LNCaP clone FGC (cell line): ENCODE measurements at regions not wholly inside any gene's neighbourhood (a gene's known extent, or its start where the extent isn't known, plus 50 kb on each side); places are given as distances from the start of the nearest gene placed in this dataset.

Experiments
- DNase-seq: peaks from one replicate; pipeline ENCODE4 v3.0.0-alpha.2; 2011; ENCODE audit warnings: low read depth
- H3K4me3 ChIP-seq: 2 replicates; pipeline ENCODE4 v1.5.1; 2011; ENCODE audit warnings: mild to moderate bottlenecking, low read depth, low read length, control low read depth
- TF ChIP-seq, protein P1 (sequence below): IDR thresholded peaks from 2 replicates; pipeline ENCODE4 v1.5.1; 2012; ENCODE audit warnings: mild to moderate bottlenecking; ENCODE audit not compliant: control insufficient read depth, insufficient read depth; ENCODE audit errors: extremely low read depth

- TF ChIP-seq, protein P1, sequence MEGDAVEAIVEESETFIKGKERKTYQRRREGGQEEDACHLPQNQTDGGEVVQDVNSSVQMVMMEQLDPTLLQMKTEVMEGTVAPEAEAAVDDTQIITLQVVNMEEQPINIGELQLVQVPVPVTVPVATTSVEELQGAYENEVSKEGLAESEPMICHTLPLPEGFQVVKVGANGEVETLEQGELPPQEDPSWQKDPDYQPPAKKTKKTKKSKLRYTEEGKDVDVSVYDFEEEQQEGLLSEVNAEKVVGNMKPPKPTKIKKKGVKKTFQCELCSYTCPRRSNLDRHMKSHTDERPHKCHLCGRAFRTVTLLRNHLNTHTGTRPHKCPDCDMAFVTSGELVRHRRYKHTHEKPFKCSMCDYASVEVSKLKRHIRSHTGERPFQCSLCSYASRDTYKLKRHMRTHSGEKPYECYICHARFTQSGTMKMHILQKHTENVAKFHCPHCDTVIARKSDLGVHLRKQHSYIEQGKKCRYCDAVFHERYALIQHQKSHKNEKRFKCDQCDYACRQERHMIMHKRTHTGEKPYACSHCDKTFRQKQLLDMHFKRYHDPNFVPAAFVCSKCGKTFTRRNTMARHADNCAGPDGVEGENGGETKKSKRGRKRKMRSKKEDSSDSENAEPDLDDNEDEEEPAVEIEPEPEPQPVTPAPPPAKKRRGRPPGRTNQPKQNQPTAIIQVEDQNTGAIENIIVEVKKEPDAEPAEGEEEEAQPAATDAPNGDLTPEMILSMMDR, result no peak
- no peak overlapping the region for H3K4me3 ChIP-seq
- no peak for DNase-seq
Measured at GRCh38 chr11:106456647-106457046, 379.2 kb downstream of the AASDHPPT start.

DNA sequence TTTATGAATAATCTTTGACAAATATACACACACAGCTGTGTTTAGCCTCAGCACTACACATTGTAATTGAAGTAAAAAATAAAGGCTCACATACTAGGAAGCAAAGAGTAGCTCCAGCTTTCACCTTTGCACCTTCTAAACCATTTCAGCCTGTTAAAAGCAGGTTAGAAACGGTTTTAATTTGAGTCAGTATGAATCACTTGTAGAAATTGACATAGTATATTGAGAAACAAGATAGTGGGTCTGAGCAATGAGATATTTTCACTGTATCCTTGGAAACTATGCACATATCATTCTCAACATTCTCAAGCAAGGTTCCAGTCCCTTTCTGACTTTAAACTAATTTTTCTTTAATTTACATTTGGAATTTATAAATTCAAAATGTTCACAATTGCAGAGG, 380.3 kb downstream of the AASDHPPT start:
- TF ChIP-seq, protein P1, result no peak
- H3K4me3 ChIP-seq, result no peak overlapping the region
- DNase-seq, result no peak

DNA sequence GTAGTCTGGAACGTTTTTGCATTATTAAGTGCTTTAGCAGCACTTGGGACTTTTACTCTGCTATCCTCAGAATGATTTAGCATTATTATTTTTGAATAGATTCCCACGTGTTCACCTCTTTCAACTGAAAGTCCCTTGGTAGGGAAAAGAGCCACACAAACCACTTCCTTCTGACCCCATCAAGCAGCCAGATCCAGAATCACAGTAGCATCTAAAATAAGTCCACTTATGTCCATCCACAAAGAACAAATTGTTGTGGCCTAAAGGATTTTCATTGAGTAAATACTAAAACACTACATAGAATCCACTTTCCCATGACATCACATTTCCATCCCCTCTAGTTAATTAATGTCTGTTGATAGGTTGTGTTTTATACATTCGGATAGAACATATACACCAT, 381.7 kb downstream of the AASDHPPT start:
- TF ChIP-seq, protein P1, result no peak
- no peak overlapping the region for H3K4me3 ChIP-seq
- DNase-seq, result no peak

- no peak overlapping the region for H3K4me3 ChIP-seq
- no peak for DNase-seq
- TF ChIP-seq, protein P1, result no peak
Measured at GRCh38 chr11:106461148-106461691, 383.8 kb downstream of the AASDHPPT start.

- no peak for DNase-seq
- H3K4me3 ChIP-seq, result no peak overlapping the region
- TF ChIP-seq, protein P1, result no peak
Measured at GRCh38 chr11:106461839-106462545, 384.5 kb downstream of the AASDHPPT start.

GRCh38 chr11:106463154-106463553, 385.7 kb downstream of the AASDHPPT start:
- H3K4me3 ChIP-seq, result no peak overlapping the region
- TF ChIP-seq, protein P1, result no peak
- DNase-seq, result no peak

DNA sequence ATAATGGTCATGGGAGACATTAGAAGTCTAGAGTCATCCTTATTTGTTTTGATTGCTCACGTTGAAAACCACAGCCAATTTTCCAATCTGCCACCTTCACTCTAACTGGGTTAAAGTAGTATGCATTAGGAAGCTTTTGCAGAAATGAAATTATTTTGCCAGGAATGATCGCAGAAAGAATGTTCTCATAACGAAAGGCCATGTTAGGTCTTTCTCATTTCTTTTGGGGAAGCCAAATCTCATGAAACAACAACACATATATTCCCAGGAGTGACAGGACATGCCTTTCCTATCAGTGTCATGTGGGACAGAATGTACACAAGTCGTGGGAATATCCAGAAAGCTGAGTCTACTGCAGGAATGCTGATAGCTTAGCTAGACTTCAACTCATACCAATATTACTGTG, 386.3 kb downstream of the AASDHPPT start:
- DNase-seq, result no peak
- TF ChIP-seq, protein P1, result no peak
- H3K4me3 ChIP-seq, result no peak overlapping the region
